SK-N-SH treated with all-trans-retinoic acid at 6 μM for 48 hours (cell line): ENCODE measurements at regions not wholly inside any gene's neighbourhood (a gene's known extent, or its start where the extent isn't known, plus 50 kb on each side); places are given as distances from the start of the nearest gene placed in this dataset.

Experiments used
- ARNTL ChIP-seq: fragments of 450-650 bp; formaldehyde crosslinking; IDR thresholded peaks from 2 replicates; pipeline ENCODE4 v1.5.0; 2020; ENCODE audit warnings: low read depth, mild to moderate bottlenecking, moderate library complexity, borderline replicate concordance
- BACH2 ChIP-seq: fragments of 250-450 bp; sonication (Bioruptor Pico); IDR thresholded peaks from 2 replicates; pipeline ENCODE4 v1.9.0; 2021; ENCODE audit warnings: mild to moderate bottlenecking, borderline replicate concordance
- ESRRG ChIP-seq: fragments of 250-450 bp; sonication (Bioruptor Pico); IDR thresholded peaks from 2 replicates; pipeline ENCODE4 v1.6.1; 2021; ENCODE audit warnings: mild to moderate bottlenecking
- OSR1 ChIP-seq: fragments of 250-450 bp; sonication (Bioruptor Pico); IDR thresholded peaks from 2 replicates; pipeline ENCODE4 v1.8.0; 2022; ENCODE audit warnings: moderate library complexity, mild to moderate bottlenecking, inconsistent platforms
- SNAI2 ChIP-seq: fragments of 250-450 bp; sonication (Bioruptor Pico); IDR thresholded peaks from 2 replicates; pipeline ENCODE4 v1.5.0; 2020; ENCODE audit warnings: mild to moderate bottlenecking, moderate library complexity
- TOX ChIP-seq: fragments of 250-450 bp; sonication (Bioruptor Pico); IDR thresholded peaks from 2 replicates; pipeline ENCODE4 v1.8.0; 2021; ENCODE audit warnings: mild to moderate bottlenecking, moderate library complexity, borderline replicate concordance
- ZC3H10 ChIP-seq: fragments of 250-450 bp; sonication (Bioruptor Pico); IDR thresholded peaks from 2 replicates; pipeline ENCODE4 v1.5.1; 2021; ENCODE audit warnings: mild to moderate bottlenecking, moderate library complexity
- ZFP3 ChIP-seq: fragments of 250-450 bp; sonication (Bioruptor Pico); IDR thresholded peaks from 2 replicates; pipeline ENCODE4 v1.5.0; 2020; ENCODE audit warnings: mild to moderate bottlenecking, moderate library complexity
- ZFP30 ChIP-seq: fragments of 450-650 bp; formaldehyde crosslinking; IDR thresholded peaks from 2 replicates; pipeline ENCODE4 v1.5.0; 2022; ENCODE audit warnings: mild to moderate bottlenecking, moderate library complexity
- TF ChIP-seq, protein P1 (sequence below): fragments of 250-450 bp; sonication (Bioruptor Pico); IDR thresholded peaks from 2 replicates; pipeline ENCODE4 v1.8.0; 2021; ENCODE audit warnings: low read depth, mild to moderate bottlenecking, moderate library complexity, borderline replicate concordance
- TF ChIP-seq, protein P2 (sequence below): fragments of 250-450 bp; sonication (Bioruptor Pico); IDR thresholded peaks from 2 replicates; pipeline ENCODE4 v1.8.0; 2020; ENCODE audit warnings: mild to moderate bottlenecking, moderate library complexity, borderline replicate concordance
- TF ChIP-seq, protein P3 (sequence below): fragments of 250-450 bp; sonication (Bioruptor Pico); IDR thresholded peaks from 2 replicates; pipeline ENCODE4 v1.5.1; 2020; ENCODE audit warnings: low read depth, mild to moderate bottlenecking, moderate library complexity

DNA sequence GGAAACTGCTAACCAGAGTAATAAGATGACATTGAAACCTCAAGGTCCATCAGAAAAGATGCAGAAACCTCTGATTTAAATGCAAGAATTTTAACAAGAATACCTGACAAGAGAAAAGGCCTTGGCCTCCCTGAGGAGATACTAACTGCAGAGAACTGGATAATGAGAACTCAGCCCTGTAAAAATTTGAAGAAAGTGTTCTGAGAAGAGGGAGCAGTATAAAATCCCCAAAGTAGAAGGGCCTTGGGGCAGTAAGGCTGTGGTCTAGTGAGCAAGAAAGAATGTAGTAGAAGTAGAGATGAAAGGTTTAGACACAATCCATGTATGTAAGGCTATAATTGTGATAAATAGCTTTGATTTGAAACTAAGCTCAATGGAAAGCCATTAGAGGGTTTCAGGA, 394.1 kb downstream of the ZBBX start:
- TF ChIP-seq ARNTL (CRISPR knock-in tag) (no peak), BACH2 (CRISPR knock-in tag) (no peak), ESRRG (CRISPR knock-in tag) (no peak), ZC3H10 (CRISPR knock-in tag) (no peak), ZFP3 (no peak), ZFP30 (no peak), TOX (CRISPR knock-in tag) (no peak), SNAI2 (CRISPR knock-in tag) (no peak), OSR1 (CRISPR knock-in tag) (no peak)
- TF ChIP-seq, protein P1, sequence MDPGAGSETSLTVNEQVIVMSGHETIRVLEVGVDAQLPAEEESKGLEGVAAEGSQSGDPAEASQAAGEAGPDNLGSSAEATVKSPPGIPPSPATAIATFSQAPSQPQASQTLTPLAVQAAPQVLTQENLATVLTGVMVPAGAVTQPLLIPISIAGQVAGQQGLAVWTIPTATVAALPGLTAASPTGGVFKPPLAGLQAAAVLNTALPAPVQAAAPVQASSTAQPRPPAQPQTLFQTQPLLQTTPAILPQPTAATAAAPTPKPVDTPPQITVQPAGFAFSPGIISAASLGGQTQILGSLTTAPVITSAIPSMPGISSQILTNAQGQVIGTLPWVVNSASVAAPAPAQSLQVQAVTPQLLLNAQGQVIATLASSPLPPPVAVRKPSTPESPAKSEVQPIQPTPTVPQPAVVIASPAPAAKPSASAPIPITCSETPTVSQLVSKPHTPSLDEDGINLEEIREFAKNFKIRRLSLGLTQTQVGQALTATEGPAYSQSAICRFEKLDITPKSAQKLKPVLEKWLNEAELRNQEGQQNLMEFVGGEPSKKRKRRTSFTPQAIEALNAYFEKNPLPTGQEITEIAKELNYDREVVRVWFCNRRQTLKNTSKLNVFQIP (CRISPR knock-in tag), result no peak
- TF ChIP-seq, protein P2, sequence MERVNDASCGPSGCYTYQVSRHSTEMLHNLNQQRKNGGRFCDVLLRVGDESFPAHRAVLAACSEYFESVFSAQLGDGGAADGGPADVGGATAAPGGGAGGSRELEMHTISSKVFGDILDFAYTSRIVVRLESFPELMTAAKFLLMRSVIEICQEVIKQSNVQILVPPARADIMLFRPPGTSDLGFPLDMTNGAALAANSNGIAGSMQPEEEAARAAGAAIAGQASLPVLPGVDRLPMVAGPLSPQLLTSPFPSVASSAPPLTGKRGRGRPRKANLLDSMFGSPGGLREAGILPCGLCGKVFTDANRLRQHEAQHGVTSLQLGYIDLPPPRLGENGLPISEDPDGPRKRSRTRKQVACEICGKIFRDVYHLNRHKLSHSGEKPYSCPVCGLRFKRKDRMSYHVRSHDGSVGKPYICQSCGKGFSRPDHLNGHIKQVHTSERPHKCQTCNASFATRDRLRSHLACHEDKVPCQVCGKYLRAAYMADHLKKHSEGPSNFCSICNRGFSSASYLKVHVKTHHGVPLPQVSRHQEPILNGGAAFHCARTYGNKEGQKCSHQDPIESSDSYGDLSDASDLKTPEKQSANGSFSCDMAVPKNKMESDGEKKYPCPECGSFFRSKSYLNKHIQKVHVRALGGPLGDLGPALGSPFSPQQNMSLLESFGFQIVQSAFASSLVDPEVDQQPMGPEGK (CRISPR knock-in tag), result no peak
- TF ChIP-seq, protein P3, sequence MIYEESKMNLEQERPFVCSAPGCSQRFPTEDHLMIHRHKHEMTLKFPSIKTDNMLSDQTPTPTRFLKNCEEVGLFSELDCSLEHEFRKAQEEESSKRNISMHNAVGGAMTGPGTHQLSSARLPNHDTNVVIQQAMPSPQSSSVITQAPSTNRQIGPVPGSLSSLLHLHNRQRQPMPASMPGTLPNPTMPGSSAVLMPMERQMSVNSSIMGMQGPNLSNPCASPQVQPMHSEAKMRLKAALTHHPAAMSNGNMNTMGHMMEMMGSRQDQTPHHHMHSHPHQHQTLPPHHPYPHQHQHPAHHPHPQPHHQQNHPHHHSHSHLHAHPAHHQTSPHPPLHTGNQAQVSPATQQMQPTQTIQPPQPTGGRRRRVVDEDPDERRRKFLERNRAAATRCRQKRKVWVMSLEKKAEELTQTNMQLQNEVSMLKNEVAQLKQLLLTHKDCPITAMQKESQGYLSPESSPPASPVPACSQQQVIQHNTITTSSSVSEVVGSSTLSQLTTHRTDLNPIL, result no peak
